K562 (cell line): ENCODE measurements at regions not wholly inside any gene's neighbourhood (a gene's known extent, or its start where the extent isn't known, plus 50 kb on each side); places are given as distances from the start of the nearest gene placed in this dataset.

Experiments used
- ARID1B ChIP-seq: fragments of 450-650 bp; IDR thresholded peaks from 2 replicates; pipeline ENCODE4 v1.6.1; 2016; ENCODE audit warnings: antibody characterized with exemption, mild to moderate bottlenecking, inconsistent platforms
- CBFA2T2 ChIP-seq: fragments of 450-650 bp; conservative IDR thresholded peaks from 2 replicates; pipeline ENCODE4 v1.6.1; 2017; ENCODE audit warnings: mild to moderate bottlenecking
- CBFA2T3 ChIP-seq: fragments of 450-650 bp; IDR thresholded peaks from 2 replicates; pipeline ENCODE4 v1.6.1; 2017
- ELF2 ChIP-seq: fragments of 250-450 bp; sonication (Bioruptor Pico); IDR thresholded peaks from 2 replicates; pipeline ENCODE4 v1.5.0; 2021; ENCODE audit warnings: mild to moderate bottlenecking
- HMG20A ChIP-seq: fragments of 450-650 bp; formaldehyde crosslinking; conservative IDR thresholded peaks from 2 replicates; pipeline ENCODE4 v1.4.0; 2020; ENCODE audit warnings: mild to moderate bottlenecking, mixed read lengths
- MEIS2 ChIP-seq: fragments of 450-650 bp; IDR thresholded peaks from 2 replicates; pipeline ENCODE4 v1.6.1; 2014; ENCODE audit warnings: mild to moderate bottlenecking; ENCODE audit not compliant: partially characterized antibody
- NFE2L1 ChIP-seq: fragments of 450-650 bp; IDR thresholded peaks from 2 replicates; pipeline ENCODE4 v1.6.1; 2016; ENCODE audit warnings: missing genetic modification characterization, low read depth, mild to moderate bottlenecking, missing compliant biosample characterization, moderate library complexity, borderline replicate concordance
- RBM15 ChIP-seq: fragments of 200-400 bp; formaldehyde crosslinking; IDR thresholded peaks from 2 replicates; pipeline ENCODE4 v1.6.1; 2018; ENCODE audit warnings: mild to moderate bottlenecking, low read length, moderate library complexity; ENCODE audit not compliant: insufficient read depth
- RCOR1 ChIP-seq, 2 experiments: IDR thresholded peaks; 2 replicates each; pipeline ENCODE4 v1.6.1; 2012; ENCODE audit warnings: low read depth in 2 of 2, low read length in 2 of 2, borderline replicate concordance in 1 of 2, improper control_type of control experiment in 1 of 2
- SMARCC2 ChIP-seq: fragments of 450-650 bp; IDR thresholded peaks from 2 replicates; pipeline ENCODE4 v1.6.1; 2017; ENCODE audit warnings: antibody characterized with exemption, moderate library complexity, mild to moderate bottlenecking, low read depth
- SMC3 ChIP-seq: conservative IDR thresholded peaks from 2 replicates; pipeline ENCODE4 v1.6.1; 2011; ENCODE audit warnings: low read depth, low read length, improper control_type of control experiment; ENCODE audit not compliant: insufficient read depth
- TAL1 ChIP-seq: fragments of 450-650 bp; IDR thresholded peaks from 2 replicates; pipeline ENCODE4 v1.6.1; 2016; ENCODE audit warnings: mild to moderate bottlenecking
- TCF7L2 ChIP-seq: fragments of 150-350 bp; IDR thresholded peaks from 2 replicates; pipeline ENCODE4 v1.6.1; 2016; ENCODE audit warnings: low read depth, mild to moderate bottlenecking, low read length, moderate library complexity
- ZEB2 ChIP-seq: fragments of 450-650 bp; IDR thresholded peaks from 2 replicates; pipeline ENCODE4 v1.6.1; 2016
- ZNF133 ChIP-seq: fragments of 250-450 bp; sonication (Bioruptor Pico); IDR thresholded peaks from 2 replicates; pipeline ENCODE4 v1.4.0; 2020; ENCODE audit warnings: mild to moderate bottlenecking
- ZNF316 ChIP-seq: fragments of 450-650 bp; IDR thresholded peaks from 2 replicates; pipeline ENCODE4 v1.6.1; 2016
- ZNF431 ChIP-seq: sonication (generic); formaldehyde crosslinking; IDR thresholded peaks from 2 replicates; pipeline ENCODE4 v1.8.0; 2022; ENCODE audit warnings: mild to moderate bottlenecking, missing genetic modification reagents
- ZNF764 ChIP-seq: fragments of 250-450 bp; sonication (Bioruptor Pico); IDR thresholded peaks from 2 replicates; pipeline ENCODE4 v1.4.0; 2020; ENCODE audit warnings: low read depth, mild to moderate bottlenecking, moderate library complexity
- TF ChIP-seq, protein P1 (sequence below): IDR thresholded peaks from 2 replicates; pipeline ENCODE4 v1.6.1; 2012; ENCODE audit warnings: low read depth, low read length, improper control_type of control experiment, borderline replicate concordance

DNA sequence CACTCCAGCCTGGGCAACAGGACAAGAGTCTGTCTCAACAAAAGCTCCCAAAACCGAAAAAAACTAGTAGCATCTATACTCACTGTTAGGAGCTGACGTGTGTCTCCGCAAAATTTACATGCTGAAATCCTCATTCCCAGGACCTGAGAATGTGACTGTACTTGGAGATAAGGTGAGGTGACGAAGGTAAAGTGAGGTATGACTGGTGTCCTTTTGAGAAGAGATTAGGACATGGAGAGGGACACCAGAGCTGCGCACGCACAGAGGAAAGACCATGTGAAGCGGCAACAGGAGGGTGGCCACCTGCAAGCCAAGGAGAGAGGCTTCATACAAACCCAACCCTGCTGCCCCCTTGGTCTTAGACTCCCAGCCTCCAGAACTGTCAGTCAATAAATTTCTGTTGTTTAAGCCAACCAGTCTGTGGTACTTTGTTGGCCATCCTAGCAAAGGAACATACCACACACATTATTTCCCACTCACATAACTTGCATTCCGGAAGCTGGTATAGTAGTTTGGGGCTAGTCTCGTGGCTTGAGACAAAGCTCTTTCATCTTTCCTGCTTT lies 1154.0 kb upstream of the CELF2 start (continued):
- TF ChIP-seq ELF2 (CRISPR knock-in tag): no peak
- TF ChIP-seq ZNF316: no peak
- peak; percentile 60 for TF ChIP-seq ARID1B
- peak; percentile 50; the same call in 1 of the 2 replicates for TF ChIP-seq TAL1
- no peak for TF ChIP-seq RBM15
- TF ChIP-seq, protein P1, sequence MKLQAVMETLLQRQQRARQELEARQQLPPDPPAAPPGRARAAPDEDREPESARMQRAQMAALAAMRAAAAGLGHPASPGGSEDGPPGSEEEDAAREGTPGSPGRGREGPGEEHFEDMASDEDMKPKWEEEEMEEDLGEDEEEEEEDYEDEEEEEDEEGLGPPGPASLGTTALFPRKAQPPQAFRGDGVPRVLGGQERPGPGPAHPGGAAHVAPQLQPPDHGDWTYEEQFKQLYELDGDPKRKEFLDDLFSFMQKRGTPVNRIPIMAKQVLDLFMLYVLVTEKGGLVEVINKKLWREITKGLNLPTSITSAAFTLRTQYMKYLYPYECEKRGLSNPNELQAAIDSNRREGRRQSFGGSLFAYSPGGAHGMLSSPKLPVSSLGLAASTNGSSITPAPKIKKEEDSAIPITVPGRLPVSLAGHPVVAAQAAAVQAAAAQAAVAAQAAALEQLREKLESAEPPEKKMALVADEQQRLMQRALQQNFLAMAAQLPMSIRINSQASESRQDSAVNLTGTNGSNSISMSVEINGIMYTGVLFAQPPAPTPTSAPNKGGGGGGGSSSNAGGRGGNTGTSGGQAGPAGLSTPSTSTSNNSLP: no peak
- TF ChIP-seq RCOR1 (IDR thresholded peaks at IDR 0.05; ENCODE audit: borderline replicate concordance in 1 of 2, low read depth in 2 of 2, low read length in 2 of 2): no peak
- no peak for TF ChIP-seq TCF7L2
- TF ChIP-seq SMC3: no peak
- TF ChIP-seq NFE2L1: no peak
- TF ChIP-seq CBFA2T2: peak; percentile 62
- no peak for TF ChIP-seq ZNF764 (CRISPR knock-in tag)
- no peak for TF ChIP-seq HMG20A (CRISPR knock-in tag)
- TF ChIP-seq MEIS2: peak; percentile 41
- no peak for TF ChIP-seq SMARCC2
- no peak for TF ChIP-seq ZNF431 (CRISPR knock-in tag)
- TF ChIP-seq ZEB2: peak; percentile 60; the same call in 1 of the 2 replicates
- TF ChIP-seq CBFA2T3: peak; percentile 78
- no peak for TF ChIP-seq ZNF133 (CRISPR knock-in tag)
